ENCODE measurements at regions not wholly inside any gene's neighbourhood (a gene's known extent, or its start where the extent isn't known, plus 50 kb on each side); places are given as distances from the start of the nearest gene placed in this dataset.

DNA sequence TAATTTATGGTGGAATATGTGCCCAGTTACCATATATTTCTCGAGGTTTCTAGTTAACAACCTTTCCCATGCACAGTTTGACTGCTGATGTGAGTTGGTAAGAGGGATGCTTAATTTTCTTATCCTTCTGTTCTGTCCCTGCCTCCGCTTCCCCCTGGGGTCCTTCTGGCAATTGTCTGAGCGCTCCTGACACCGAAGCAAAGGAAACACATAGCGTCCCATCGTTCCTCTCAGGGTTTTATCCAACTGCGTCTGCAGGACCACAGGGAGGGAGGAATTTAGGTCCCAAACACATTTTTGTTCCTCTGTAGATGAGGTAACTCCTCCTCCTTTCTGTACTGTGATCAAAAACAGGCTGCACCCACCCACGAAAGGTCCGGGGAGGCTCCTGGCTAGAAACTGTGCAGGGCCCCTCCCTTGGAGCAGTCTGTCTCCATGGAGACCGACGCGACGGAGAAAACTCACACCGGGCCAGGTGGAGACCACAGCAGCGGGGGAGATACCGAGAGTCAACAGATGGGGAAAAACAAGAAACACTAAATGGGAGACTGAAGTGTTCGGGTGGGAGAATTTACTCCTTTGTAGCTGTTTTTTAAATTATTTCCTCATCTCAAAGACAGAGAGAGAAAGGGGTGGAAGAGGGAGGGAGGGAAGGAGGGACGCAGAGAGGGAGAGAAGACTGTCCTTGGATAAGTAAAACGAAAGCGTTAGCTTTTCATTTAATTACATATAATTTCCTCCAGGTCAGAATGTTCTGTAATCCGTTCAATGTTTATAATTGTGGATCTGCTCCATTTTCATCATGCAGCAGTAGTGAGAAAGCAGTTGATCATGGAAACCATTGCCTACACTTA lies 191.8 kb upstream of the NBEA start:
- TF ChIP-seq POLR2A (IDR thresholded peaks at IDR 0.05; ENCODE audit: low read depth, low read length) (no peak), POLR2AphosphoS5 (IDR thresholded peaks at IDR 0.05; ENCODE audit: low read depth, low read length) (no peak)
